Activated T-cell treated with anti-CD3 and anti-CD28 coated beads for 24 hours (primary cell): ENCODE measurements at regions not wholly inside any gene's neighbourhood (a gene's known extent, or its start where the extent isn't known, plus 50 kb on each side); places are given as distances from the start of the nearest gene placed in this dataset.

Experiments used
- DNase-seq: peaks from one replicate; pipeline ENCODE4 v3.0.0-alpha.2; 2020; ENCODE audit warnings: low read depth

DNA sequence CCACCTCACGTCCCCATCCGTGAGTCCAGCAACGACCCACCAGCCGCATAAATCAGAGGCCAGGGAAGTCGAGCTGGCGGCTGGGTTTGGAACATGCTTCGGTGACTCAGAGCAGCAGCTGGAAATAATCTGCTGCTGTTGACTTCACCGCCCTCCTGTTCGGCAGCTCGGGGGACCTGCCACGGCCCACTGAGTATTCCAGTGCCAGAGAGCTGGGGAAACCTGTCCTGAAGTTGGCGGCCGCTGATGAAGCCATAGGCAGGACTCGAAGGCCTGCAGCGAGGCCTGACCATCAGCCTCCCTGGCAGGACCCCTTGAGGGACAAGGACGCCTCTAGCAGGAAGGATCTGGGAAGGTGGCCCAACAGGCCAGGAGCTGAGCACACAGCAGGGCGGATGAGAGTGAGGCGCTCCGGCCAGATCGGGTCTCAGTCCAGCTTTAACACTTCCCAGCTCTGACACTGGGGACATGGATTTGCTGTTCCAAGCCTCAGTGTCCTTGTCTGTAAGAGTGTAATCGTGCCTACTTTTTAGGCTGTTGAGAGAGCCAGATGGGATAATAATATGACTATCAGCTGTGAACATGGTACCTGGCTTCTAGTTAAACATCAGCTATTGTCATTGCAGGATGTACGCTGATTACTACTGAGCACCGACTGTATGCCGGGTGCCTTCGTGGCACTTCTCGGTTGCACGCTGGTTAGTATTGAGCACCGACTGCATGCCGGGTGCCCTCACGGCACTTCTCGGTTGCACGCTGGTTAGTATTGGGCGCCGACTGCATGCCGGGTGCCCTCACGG, 50.4 kb upstream of the CIBAR2 start:
- no peak for DNase-seq

DNA sequence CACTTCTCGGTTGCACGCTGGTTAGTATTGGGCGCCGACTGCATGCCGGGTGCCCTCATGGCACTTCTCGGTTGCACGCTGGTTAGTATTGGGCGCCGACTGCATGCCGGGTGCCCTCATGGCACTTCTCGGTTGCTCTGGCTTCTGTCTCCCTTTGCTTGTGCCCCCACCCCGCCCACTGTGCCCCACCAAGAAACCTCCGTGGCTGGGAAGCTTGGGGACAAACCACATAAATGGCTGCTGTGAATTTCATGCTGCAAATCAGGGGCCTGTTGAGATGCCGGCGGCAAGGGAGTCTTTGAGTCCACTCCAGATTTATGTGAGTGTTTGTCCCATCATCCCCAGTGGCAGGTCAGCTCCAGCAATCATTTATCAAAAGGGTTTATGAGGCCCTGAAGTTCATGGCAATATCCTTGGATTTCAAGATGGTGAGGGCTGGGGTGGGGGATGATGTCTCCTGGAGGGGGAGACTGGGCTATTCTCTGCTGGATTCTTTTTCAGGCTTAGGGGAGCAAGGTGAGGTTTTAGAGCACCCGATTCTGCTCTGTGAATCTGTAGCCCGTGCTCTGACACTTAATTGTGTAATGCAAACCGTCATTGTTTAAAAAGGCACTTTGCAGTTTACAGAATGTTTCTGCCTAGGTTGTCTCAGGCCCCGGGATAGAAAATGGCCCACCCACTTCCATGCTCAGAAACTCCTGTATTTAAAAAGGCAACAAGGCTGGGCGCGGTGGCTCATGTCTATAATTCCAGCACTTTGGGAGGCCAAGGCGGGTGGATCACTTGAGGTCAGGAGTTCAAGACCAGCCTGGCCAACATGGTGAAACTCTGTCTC, 51.2 kb upstream of the CIBAR2 start:
- no peak for DNase-seq

DNA sequence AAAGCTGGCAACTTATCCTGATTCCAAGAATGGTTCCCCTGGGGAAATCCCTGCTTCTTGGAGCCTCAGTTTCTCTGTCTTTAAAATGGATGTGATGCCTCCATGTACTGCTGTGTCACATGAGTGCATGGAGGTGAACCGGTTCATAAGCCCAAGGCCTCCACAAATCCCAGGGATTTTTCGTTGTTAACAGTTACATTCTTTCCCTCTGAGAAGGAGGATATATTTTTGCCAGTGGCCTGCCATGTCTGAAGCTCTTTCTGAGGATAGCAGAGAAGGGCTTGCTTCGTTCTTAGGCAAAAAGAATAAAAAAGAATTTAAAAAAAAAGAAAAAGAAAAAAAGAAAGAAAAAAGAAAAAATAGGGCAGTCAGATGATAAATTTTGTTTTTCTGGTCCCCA, 52.2 kb upstream of the CIBAR2 start:
- no peak for DNase-seq

DNA sequence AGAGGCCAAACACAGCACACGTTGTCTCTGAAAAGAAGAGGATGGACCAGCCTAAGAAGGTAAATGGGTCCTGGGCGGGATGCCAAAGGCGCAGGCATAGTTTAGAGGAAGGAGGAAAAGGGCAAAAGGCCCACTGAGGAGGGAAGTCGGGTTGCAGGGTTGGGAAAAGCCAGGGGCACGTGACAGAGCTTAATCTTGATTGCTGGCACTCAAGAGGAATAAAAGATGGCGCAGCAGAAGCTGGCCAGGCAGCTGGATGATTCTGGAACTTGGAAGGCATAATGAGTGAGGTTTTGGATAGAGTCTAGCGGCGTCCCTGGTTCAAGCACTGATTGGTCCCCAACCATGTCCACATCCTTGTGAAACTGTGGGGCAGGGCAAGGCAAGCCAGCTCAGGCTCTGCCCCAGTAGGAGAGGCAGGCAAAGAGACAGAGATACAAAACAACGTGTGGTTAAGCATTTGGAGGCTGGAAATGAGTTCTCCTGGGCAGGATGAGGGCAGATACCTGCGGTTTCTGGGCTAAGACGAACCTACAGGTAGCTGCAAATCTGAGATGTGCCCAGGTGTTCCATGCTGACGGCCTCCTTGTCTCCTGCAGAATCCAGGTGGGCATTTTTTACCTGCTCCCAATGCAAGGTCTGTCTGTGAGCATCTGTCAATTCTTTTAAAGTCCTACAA, 52.7 kb upstream of the CIBAR2 start:
- no peak for DNase-seq

DNA sequence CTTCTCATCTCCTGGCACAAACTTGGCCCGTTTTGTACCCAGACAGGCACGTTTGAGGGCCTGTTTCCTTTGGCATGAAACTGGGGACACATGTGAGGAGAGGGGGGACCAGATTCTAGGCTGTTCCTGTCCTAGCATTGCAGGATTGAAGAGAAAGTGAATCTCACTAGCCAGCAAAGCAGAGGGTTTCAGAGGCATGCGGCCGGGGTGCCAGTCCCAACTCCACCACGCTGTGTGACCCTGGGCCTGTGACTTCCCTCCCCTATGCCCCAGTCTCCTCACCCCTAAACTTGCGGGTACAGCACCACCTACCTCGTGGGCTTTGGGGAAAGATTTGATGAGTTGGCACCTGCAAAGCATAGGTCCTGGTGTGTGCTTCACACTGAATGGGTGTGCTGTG, 53.5 kb upstream of the CIBAR2 start:
- no peak for DNase-seq

DNA sequence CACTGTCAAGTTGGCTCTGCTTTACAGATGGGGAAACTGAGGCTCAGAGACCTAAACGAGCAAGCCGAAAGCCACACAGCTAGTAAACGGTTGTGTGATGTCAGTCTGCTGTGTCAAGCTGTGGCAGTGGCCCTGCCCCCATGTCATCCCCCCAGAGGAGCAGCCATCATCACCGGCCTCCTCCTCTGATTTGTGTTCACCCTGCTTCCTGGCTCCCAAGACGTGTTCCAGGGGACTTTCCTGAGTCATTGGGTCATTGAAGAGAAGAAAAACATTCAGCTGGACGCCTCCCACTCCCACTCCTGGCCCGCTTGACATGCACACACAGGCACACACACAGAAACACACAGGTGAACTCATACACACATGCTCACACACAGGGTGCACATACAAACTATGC, 54.0 kb upstream of the CIBAR2 start:
- DNase-seq = no peak

DNA sequence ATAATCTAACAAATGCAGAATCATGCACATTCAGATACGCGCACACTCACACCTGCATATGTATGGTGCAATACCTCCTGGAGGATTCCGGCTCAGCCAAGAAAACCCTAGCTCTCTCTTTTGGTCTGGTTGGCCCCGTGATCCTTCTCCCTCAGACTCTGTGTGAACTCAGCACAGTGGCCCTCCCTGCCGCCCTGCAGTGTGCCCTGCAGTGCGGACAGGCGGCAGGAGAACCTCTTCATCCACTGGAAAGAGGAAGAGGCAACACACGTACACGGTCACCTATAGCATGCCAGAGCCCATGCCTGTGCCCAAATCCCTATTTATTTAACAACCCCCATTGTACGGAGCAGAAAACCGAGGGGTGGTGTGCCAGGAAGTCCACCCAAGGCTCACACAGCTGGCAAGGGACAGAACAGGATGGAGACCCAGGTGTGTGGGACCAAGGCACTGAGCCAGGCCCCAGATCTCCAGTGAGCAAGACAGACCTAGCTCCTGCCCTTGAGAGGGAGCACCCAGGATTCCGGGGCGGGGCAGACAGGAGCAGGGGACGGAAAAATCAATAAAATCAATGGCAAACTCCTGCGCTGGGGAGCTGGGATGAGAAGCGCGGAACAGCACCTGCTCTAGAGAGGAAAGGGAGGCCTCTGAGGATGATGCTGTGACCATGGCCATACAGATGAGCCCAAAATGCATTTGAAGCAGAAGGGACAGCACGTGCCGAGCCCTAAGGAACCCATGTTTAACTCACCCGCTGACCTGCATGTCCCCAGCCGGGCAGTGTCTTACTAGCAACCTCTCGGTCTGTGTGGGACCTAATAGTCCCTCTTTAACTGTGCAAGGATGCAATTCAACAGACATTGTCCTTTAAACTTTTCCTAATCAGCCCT, 54.7 kb upstream of the CIBAR2 start:
- no peak for DNase-seq

DNA sequence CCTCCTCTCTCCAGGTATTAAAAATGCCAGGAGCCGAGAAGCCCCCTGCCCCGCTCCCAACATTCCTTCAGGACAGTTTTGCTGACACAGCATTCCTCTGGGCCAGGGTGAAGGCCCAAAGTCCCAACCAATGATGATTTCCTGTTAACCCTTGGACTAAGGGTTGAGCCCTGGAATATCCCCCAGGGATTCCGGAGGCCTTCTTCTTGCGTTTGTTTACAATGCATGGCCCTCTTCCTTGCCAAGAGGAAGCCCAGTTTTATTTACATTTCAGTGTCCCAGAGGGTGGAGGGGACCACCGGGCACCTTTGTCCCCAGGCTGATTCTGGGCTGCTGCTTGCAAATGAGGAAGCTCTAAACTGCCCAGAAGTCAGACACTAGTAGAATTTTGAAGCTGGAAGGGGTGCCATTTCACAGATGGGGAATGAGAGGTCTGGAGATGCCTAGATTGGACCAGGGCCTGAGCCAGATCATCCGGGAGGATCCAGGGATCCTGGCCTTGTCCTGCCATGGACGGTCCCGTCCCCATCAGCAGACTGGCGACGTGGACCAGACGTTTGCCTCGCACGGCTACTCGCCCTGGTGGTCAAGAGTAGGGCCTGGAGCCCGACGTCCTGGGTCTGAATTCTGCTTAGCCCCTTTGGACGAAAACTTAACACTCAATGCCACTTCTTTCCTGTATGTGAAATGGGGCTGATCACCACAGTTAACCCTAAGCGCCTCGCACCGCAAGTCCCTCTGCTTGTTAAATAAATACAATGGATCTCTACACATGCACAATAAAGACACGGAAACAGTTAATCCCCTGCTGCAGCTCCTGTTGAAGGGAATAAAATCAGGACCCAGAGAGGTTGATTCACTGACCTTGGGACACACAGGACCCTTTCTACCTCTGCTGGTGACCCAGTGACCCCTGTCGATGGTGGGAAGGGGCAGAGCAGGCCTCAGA, 55.6 kb upstream of the CIBAR2 start:
- DNase-seq = no peak

DNA sequence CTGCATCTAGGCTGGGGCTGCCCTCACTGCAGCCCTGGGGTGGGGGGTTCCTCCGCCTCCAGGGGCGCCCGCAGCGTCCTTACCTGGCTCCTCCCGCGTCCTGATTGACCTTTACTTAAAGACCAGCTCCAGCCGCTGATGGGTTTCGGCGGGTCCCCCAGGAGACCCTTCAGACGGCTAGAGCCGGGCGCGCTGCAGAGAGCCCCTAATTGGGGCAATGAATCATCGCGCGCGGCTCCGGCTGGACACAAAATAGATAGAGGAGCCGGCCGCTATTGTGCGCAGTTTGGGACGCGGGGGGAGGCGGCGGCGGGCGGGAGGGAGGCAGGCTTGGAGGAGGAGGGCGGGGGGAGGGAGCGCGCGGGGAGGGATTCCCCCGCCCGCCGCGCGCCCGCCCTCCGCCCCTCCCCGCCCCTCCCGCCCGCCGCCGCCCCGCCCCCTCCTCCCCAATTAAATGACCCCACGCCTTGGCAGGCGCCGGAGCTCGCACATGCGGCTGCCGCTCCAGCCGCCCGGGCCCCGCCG, 56.5 kb upstream of the CIBAR2 start:
- DNase-seq = no peak

DNA sequence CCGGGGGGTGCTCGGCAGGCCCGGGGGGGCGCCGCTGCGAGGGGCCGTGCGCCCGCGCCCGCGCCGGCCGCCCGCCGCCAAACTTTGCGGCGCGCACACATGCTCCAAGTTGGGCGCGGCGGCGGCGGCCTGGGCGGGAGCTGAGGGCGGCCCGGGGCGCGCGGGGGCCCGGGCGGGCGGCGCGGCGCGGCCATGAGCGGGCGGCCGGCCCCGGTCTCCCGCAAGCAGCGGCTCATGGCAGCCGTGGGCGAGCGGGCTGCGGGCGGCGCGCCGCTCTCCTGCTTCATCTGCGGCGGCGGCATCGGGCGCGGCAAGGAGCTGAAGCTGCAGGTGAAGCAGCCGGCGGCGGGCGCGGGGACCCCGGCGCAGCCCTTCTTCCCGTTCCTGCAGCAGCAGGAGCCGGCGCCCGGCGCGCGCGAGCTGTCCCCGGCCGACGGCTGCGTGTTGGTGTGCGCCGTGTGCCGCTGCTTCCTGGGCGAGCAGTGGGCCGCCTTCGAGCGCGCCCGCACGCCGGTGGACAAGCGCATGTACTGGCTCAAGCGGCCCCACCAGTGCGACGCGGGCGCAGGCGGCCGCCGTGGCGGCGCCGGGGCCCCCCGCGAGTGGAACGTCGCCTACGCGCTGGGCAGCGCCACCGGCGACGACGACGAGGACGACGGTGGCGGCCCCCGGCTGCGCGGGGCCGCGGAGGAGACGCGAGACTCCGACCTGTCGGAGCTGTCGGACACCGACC, 57.2 kb upstream of the CIBAR2 start:
- no peak for DNase-seq

DNA sequence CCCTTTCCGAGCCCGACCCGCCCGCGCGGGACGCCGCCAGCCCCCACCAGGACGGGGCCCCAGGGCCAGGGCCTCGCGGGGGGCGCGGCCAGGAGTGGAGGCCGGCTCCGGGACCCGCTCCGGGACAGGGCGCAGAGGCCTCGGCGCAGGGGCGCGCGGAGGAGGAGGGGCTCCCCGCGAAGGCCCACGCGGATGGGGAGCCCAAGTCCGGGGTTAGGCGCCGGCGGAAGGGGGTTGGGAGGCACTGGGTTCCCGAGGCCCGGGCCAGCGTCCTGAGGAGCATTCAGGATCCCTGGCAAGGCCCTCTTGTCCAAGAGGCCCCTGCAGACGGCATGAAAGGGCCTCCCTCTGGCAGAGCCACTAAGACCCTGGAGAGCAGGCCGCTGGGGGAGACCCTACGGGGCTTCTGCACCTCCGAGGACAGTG, 57.8 kb upstream of the CIBAR2 start:
- DNase-seq = no peak

DNA sequence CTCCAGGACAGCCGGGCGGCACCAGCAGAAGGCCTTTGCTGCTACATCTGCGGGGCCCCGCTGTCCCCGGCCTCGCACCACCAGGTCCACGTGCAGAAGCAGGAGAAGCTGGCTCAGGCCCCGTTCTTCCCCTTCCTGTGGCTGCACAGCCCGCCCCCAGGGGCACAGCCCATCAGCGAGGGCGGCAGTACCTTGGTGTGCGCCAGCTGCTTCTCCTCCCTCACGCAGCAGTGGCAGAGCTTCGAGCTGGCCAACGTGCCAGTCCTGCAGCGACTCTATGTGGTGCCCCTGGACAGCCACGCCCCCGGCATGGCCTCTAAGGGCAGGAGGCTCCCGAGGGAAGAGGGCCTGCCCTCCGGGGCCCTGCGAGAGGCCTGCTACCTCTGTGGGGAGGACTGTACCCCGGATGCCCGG, 58.3 kb upstream of the CIBAR2 start:
- no peak for DNase-seq

DNA sequence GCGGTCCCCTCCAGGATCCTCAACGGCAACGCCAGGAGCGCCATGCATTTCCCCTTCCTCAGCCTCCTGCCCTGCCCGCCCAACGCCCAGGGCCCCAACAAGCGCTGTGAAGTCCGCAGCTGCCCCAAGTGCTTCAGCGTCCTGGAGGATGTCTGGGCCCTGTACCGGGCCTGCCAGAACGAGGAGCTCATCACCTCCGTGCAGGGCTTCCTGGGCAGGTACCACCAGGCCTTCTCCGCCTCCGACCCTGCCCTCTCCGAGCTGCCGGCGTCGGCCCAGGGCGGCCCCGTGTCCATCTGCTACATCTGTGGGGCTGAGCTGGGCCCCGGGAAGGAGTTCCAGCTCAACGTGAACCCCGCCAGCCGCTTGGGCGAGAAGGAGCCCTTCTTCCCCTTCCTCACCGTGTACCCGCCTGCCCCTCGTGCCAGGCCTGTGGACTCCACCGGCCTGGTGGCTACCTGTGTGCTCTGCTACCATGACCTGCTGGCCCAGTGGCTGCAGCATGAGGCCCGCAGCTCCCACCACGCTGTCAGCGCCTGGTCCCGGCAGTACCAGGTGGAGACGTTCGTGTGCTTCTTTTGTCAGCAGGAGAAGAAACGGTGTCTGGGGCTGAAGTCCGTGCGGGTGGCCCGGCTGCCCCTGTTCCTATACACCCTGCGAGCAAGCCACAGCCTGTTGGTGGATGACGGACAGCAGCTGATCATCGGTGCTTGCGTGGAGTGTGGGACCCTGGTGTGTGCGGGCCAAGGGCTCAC, 58.9 kb upstream of the CIBAR2 start:
- DNase-seq = no peak

DNA sequence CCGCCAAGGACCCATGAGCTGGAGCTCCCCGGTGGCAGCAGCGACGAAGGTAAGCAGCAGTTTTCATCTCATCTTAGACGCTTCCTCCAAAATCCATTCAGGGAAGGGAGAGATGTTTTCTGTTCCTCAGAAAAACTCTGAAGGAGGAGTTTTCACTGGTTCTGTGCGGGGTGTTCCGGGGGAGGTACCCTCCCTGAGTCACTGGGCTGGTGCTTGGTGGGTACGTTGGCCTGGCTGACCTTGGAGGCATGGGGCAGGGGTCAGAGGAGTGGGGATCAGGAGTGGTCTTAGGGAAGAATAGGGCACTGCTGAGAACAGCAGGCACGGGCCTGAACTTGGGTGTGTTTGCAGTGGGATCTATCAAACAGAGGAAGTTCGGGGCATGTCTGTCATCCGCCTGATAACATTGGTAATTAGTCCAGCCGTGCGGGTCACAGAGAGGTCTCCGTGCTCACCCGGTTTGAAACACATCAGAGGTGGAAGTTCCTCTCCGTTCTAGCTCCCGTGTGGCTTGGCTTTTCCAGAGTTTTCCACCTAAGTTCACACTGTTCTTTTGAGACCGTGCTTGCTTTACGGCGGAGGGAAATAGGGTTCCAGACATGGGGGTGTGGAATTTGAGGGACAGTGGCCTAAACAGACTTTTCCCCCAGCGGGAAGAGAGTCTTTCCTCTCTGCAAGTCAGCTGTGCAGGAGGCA, 59.6 kb upstream of the CIBAR2 start:
- DNase-seq = no peak

DNA sequence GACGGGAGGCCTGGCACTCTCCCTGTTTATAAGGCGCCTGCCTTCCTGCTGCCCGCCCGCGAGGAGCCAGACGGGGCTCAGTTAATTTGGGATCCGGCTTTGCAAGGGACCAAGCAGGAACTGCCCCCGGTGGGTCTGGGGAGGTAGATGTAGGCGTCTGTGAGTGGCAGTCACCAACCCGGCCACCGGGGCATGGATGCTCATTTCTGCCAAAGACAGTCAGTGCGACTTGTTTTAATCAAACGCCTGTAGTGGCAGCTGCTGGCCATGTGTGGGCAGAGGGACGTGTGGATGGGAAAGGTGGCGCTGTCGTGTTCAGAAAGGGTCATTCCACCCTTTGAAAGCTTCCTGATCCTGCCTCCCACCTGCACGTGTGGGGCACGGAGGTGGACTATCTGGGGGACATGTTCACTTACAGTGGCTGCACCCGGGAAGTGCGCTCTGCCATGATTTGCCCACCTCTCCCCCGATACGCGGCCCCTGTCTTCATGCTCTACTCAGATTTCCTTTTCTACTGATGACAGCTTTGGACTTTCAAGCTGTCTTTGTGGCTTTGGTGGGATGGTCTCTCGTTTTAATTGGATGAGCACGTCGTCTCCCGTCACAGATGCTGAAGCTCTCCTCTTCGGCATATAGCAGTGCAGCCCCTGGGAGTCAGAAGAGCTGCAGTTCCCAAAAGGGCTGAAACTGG, 60.3 kb upstream of the CIBAR2 start:
- DNase-seq = no peak

DNA sequence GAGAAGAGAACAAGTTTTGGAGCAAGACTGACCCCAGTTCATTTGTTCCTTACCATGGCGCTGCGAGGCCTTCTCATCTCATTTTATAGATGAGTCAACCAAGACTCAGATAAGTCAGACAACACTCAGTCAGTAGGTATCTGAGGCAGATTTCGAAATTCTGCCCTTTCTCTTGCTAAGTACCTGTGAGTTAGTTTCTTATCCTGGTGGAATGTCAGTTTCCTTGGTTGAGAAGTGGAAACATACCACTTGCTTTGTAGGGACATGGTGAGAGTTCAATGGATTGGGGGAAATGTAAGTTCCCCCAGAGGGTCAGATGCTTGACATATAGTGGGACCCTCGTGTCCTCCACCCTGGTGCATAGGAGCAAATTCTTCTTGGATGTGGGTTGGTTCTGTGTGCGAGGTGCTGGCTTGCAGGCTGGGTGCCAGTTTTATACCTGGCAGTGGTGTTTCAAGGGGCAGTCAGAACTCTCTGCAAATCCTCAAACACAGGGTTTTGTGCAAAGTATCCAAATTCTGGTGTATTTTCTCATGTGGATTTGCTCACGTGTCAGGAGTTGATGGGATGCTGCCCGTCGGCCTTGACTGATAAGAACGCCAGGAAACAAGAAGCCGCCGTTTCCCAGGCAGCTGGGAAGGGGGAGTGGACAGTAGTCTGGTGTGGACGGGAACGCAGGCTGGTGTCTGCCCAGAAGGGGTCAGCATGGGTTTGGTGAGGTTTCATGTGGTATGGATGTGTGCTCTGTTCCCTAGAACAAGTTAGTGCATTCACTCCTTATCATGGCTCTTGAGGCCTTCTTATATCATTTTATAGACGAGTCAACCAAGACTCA, 61.1 kb upstream of the CIBAR2 start:
- DNase-seq = no peak
